ENCODE measurements at regions not wholly inside any gene's neighbourhood (a gene's known extent, or its start where the extent isn't known, plus 50 kb on each side); places are given as distances from the start of the nearest gene placed in this dataset.

- Histone ChIP-seq H3K27me3 (replicated peaks; ENCODE audit: control insufficient read depth, insufficient read depth, low read length) (peaks cover 4% of the 10 kb centered on the region), H3K9ac (ENCODE audit: low read length) (no peak overlapping the region), H3K36me3 (ENCODE audit: control insufficient read depth, insufficient read depth, low read length, severe bottlenecking) (no peaks in the 10 kb centered on the region), H3K4me3 (ENCODE audit: low read length) (no peak overlapping the region), H3K9me3 (ENCODE audit: control insufficient read depth, low read length) (no peaks in the 10 kb centered on the region), H3K4me1 (ENCODE audit: control insufficient read depth, insufficient read depth, low read length) (peaks cover 9% of the 10 kb centered on the region)
- no peak for DNase-seq (ENCODE audit: low read depth)
These were observed 484.8 kb downstream of the ZSWIM6 start for GRCh38 chr5:61816585-61817450.

GRCh38 chr5:61817472-61818326 lies 485.6 kb downstream of the ZSWIM6 start:
- Histone ChIP-seq H3K4me1 (ENCODE audit: control insufficient read depth, insufficient read depth, low read length) (peaks cover 9% of the 10 kb centered on the region), H3K4me3 (ENCODE audit: low read length) (no peak overlapping the region), H3K36me3 (ENCODE audit: control insufficient read depth, insufficient read depth, low read length, severe bottlenecking) (no peaks in the 10 kb centered on the region), H3K9me3 (ENCODE audit: control insufficient read depth, low read length) (no peaks in the 10 kb centered on the region), H3K27me3 (replicated peaks; ENCODE audit: control insufficient read depth, insufficient read depth, low read length) (no peaks in the 10 kb centered on the region), H3K9ac (ENCODE audit: low read length) (no peak overlapping the region)
- peak; percentile 83 for DNase-seq (ENCODE audit: low read depth)

- Histone ChIP-seq H3K4me3 (ENCODE audit: low read length) (no peak overlapping the region), H3K36me3 (ENCODE audit: control insufficient read depth, insufficient read depth, low read length, severe bottlenecking) (no peaks in the 10 kb centered on the region), H3K9me3 (ENCODE audit: control insufficient read depth, low read length) (no peaks in the 10 kb centered on the region), H3K4me1 (ENCODE audit: control insufficient read depth, insufficient read depth, low read length) (peaks cover 9% of the 10 kb centered on the region), H3K27me3 (replicated peaks; ENCODE audit: control insufficient read depth, insufficient read depth, low read length) (no peaks in the 10 kb centered on the region), H3K9ac (ENCODE audit: low read length) (no peak overlapping the region)
- DNase-seq (ENCODE audit: low read depth) = no peak
These were observed 485.2 kb upstream of the KIF2A start for GRCh38 chr5:61820836-61821235.

- H3K4me1 ChIP-seq (ENCODE audit: control insufficient read depth, insufficient read depth, low read length) = peaks cover 9% of the 10 kb centered on the region
- H3K9me3 ChIP-seq (ENCODE audit: control insufficient read depth, low read length) = no peaks in the 10 kb centered on the region
- no peak overlapping the region for H3K9ac ChIP-seq (ENCODE audit: low read length)
- no peaks in the 10 kb centered on the region for H3K36me3 ChIP-seq (ENCODE audit: control insufficient read depth, insufficient read depth, low read length, severe bottlenecking)
- no peak overlapping the region for H3K4me3 ChIP-seq (ENCODE audit: low read length)
- H3K27me3 ChIP-seq (replicated peaks; ENCODE audit: control insufficient read depth, insufficient read depth, low read length) = no peaks in the 10 kb centered on the region
- no peak for DNase-seq (ENCODE audit: low read depth)
These were observed 484.4 kb upstream of the KIF2A start for GRCh38 chr5:61821561-61821960.

- no peak for DNase-seq (ENCODE audit: low read depth)
- Histone ChIP-seq H3K9ac (ENCODE audit: low read length) (no peak overlapping the region), H3K36me3 (ENCODE audit: control insufficient read depth, insufficient read depth, low read length, severe bottlenecking) (no peaks in the 10 kb centered on the region)
These were observed 483.4 kb upstream of the KIF2A start for GRCh38 chr5:61822584-61822983.

GRCh38 chr5:61823065-61823464 lies 482.9 kb upstream of the KIF2A start:
- Histone ChIP-seq H3K9me3 (ENCODE audit: control insufficient read depth, low read length) (no peaks in the 10 kb centered on the region), H3K4me3 (ENCODE audit: low read length) (no peak overlapping the region), H3K27me3 (replicated peaks; ENCODE audit: control insufficient read depth, insufficient read depth, low read length) (no peaks in the 10 kb centered on the region), H3K9ac (ENCODE audit: low read length) (no peak overlapping the region), H3K4me1 (ENCODE audit: control insufficient read depth, insufficient read depth, low read length) (no peaks in the 10 kb centered on the region), H3K36me3 (ENCODE audit: control insufficient read depth, insufficient read depth, low read length, severe bottlenecking) (no peaks in the 10 kb centered on the region)
- DNase-seq (ENCODE audit: low read depth) = no peak

More at GRCh38 chr5:61822584-61822983, 483.4 kb upstream of the KIF2A start:
- Histone ChIP-seq H3K9me3 (ENCODE audit: control insufficient read depth, low read length) (no peaks in the 10 kb centered on the region), H3K4me1 (ENCODE audit: control insufficient read depth, insufficient read depth, low read length) (peaks cover 1% of the 10 kb centered on the region), H3K4me3 (ENCODE audit: low read length) (no peak overlapping the region), H3K27me3 (replicated peaks; ENCODE audit: control insufficient read depth, insufficient read depth, low read length) (no peaks in the 10 kb centered on the region)

GRCh38 chr5:61823781-61824180 lies 482.2 kb upstream of the KIF2A start:
- no peaks in the 10 kb centered on the region for H3K4me1 ChIP-seq (ENCODE audit: control insufficient read depth, insufficient read depth, low read length)
- DNase-seq (ENCODE audit: low read depth) = no peak
- no peaks in the 10 kb centered on the region for H3K36me3 ChIP-seq (ENCODE audit: control insufficient read depth, insufficient read depth, low read length, severe bottlenecking)
- no peak overlapping the region for H3K4me3 ChIP-seq (ENCODE audit: low read length)
- H3K27me3 ChIP-seq (replicated peaks; ENCODE audit: control insufficient read depth, insufficient read depth, low read length) = no peaks in the 10 kb centered on the region
- H3K9ac ChIP-seq (ENCODE audit: low read length) = no peak overlapping the region
- H3K9me3 ChIP-seq (ENCODE audit: control insufficient read depth, low read length) = no peaks in the 10 kb centered on the region

GRCh38 chr5:61824396-61824795 lies 481.6 kb upstream of the KIF2A start:
- no peak for DNase-seq (ENCODE audit: low read depth)
- Histone ChIP-seq H3K36me3 (ENCODE audit: control insufficient read depth, insufficient read depth, low read length, severe bottlenecking) (no peaks in the 10 kb centered on the region), H3K27me3 (replicated peaks; ENCODE audit: control insufficient read depth, insufficient read depth, low read length) (no peaks in the 10 kb centered on the region), H3K4me3 (ENCODE audit: low read length) (no peak overlapping the region), H3K9ac (ENCODE audit: low read length) (no peak overlapping the region), H3K9me3 (ENCODE audit: control insufficient read depth, low read length) (no peaks in the 10 kb centered on the region), H3K4me1 (ENCODE audit: control insufficient read depth, insufficient read depth, low read length) (no peaks in the 10 kb centered on the region)

- H3K27me3 ChIP-seq (replicated peaks; ENCODE audit: control insufficient read depth, insufficient read depth, low read length) = peaks cover 7% of the 10 kb centered on the region
- DNase-seq (ENCODE audit: low read depth) = no peak
- H3K9ac ChIP-seq (ENCODE audit: low read length) = no peak overlapping the region
- H3K9me3 ChIP-seq (ENCODE audit: control insufficient read depth, low read length) = no peaks in the 10 kb centered on the region
- H3K4me3 ChIP-seq (ENCODE audit: low read length) = no peak overlapping the region
- H3K4me1 ChIP-seq (ENCODE audit: control insufficient read depth, insufficient read depth, low read length) = no peaks in the 10 kb centered on the region
- H3K36me3 ChIP-seq (ENCODE audit: control insufficient read depth, insufficient read depth, low read length, severe bottlenecking) = no peaks in the 10 kb centered on the region
These were observed 478.5 kb upstream of the KIF2A start for GRCh38 chr5:61827445-61827975.

GRCh38 chr5:61828856-61829255 lies 477.1 kb upstream of the KIF2A start:
- no peaks in the 10 kb centered on the region for H3K9me3 ChIP-seq (ENCODE audit: control insufficient read depth, low read length)
- no peak overlapping the region for H3K9ac ChIP-seq (ENCODE audit: low read length)
- no peak overlapping the region for H3K4me3 ChIP-seq (ENCODE audit: low read length)
- peaks cover 10% of the 10 kb centered on the region for H3K27me3 ChIP-seq (replicated peaks; ENCODE audit: control insufficient read depth, insufficient read depth, low read length)
- no peak for DNase-seq (ENCODE audit: low read depth)
- H3K4me1 ChIP-seq (ENCODE audit: control insufficient read depth, insufficient read depth, low read length) = no peaks in the 10 kb centered on the region
- no peaks in the 10 kb centered on the region for H3K36me3 ChIP-seq (ENCODE audit: control insufficient read depth, insufficient read depth, low read length, severe bottlenecking)

GRCh38 chr5:61831736-61832135 lies 474.3 kb upstream of the KIF2A start:
- Histone ChIP-seq H3K36me3 (ENCODE audit: control insufficient read depth, insufficient read depth, low read length, severe bottlenecking) (no peaks in the 10 kb centered on the region), H3K27me3 (replicated peaks; ENCODE audit: control insufficient read depth, insufficient read depth, low read length) (peaks cover 16% of the 10 kb centered on the region), H3K4me3 (ENCODE audit: low read length) (no peak overlapping the region)

More at GRCh38 chr5:61831736-61832135, 474.3 kb upstream of the KIF2A start:
- DNase-seq (ENCODE audit: low read depth) = no peak
- Histone ChIP-seq H3K9ac (ENCODE audit: low read length) (no peak overlapping the region), H3K4me1 (ENCODE audit: control insufficient read depth, insufficient read depth, low read length) (no peaks in the 10 kb centered on the region), H3K9me3 (ENCODE audit: control insufficient read depth, low read length) (no peaks in the 10 kb centered on the region)

Measured in adipocyte (in vitro differentiated cells).